22Rv1 (cell line): ENCODE measurements at regions not wholly inside any gene's neighbourhood (a gene's known extent, or its start where the extent isn't known, plus 50 kb on each side); places are given as distances from the start of the nearest gene placed in this dataset.

Experiments
- ZFX ChIP-seq: fragments of 450-650 bp; IDR thresholded peaks from 2 replicates; pipeline ENCODE4 v1.6.1; 2017; ENCODE audit warnings: antibody characterized with exemption, borderline replicate concordance
- TF ChIP-seq, protein P1 (sequence below): fragments of 450-650 bp; IDR thresholded peaks from 2 replicates; pipeline ENCODE4 v1.5.1; 2017; ENCODE audit warnings: mild to moderate bottlenecking

DNA sequence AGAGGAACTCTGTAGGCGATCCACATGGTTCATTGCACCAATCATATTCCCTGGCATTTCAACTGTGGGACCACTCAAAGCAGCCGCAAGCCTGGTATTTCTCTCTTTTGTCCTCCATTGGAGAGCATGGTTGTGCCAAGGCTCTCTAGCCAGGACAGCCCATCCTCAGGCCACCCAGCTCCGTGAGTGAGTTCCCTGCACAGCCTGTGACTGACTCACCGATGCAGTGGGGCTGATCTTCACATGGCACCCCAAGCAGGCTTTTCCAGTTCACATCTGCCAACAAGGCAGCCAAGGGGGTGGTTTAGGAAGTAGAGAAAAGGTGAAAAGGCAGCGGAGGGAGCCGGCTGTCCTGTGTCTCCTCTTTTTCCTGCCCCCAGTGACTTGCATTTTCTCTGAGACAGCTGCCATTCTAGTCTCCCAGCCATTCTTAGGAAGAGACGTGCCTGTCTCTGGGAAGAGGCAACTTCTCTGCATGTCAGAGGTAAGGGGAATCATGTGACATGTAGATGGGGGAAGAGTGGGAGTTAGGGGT is 69.2 kb downstream of the MID1IP1 start:
- TF ChIP-seq, protein P1, sequence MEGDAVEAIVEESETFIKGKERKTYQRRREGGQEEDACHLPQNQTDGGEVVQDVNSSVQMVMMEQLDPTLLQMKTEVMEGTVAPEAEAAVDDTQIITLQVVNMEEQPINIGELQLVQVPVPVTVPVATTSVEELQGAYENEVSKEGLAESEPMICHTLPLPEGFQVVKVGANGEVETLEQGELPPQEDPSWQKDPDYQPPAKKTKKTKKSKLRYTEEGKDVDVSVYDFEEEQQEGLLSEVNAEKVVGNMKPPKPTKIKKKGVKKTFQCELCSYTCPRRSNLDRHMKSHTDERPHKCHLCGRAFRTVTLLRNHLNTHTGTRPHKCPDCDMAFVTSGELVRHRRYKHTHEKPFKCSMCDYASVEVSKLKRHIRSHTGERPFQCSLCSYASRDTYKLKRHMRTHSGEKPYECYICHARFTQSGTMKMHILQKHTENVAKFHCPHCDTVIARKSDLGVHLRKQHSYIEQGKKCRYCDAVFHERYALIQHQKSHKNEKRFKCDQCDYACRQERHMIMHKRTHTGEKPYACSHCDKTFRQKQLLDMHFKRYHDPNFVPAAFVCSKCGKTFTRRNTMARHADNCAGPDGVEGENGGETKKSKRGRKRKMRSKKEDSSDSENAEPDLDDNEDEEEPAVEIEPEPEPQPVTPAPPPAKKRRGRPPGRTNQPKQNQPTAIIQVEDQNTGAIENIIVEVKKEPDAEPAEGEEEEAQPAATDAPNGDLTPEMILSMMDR: no peak
- TF ChIP-seq ZFX: no peak
